ENCODE measurements at regions not wholly inside any gene's neighbourhood (a gene's known extent, or its start where the extent isn't known, plus 50 kb on each side); places are given as distances from the start of the nearest gene placed in this dataset.

DNA sequence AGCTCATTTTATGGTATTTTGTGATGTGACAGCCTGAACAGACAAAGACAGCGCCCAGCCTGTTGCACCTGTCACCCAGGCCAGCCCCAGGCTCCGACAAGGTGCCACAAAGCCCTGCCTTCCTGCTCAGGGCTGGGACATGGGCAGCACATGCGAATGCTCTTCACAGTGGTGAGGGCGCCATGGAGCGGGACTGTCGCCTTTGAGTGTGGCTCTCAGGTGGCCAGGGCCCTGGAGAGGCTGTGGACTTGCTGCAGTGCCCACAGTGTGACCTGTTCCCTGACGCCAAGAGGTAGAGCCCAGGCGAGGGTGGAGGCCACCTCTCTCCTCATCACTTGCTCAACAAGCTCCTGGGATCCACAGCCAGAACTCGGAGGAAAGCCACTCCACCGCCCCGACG, 346.3 kb downstream of the SHANK2 start:
- Mint-ChIP-seq H3K27ac (no peak overlapping the region), H3K4me1 (peaks cover 3% of the 10 kb centered on the region), H3K4me3 (no peak overlapping the region), H3K9me3 (peaks cover 4% of the 10 kb centered on the region), H3K36me3 (no peaks in the 10 kb centered on the region), H3K27me3 (peaks cover 19% of the 10 kb centered on the region)
- DNase-seq (ENCODE audit: low spot score in 2 of 2) = no peak
- ATAC-seq (ENCODE audit: low read depth) = no peak

DNA sequence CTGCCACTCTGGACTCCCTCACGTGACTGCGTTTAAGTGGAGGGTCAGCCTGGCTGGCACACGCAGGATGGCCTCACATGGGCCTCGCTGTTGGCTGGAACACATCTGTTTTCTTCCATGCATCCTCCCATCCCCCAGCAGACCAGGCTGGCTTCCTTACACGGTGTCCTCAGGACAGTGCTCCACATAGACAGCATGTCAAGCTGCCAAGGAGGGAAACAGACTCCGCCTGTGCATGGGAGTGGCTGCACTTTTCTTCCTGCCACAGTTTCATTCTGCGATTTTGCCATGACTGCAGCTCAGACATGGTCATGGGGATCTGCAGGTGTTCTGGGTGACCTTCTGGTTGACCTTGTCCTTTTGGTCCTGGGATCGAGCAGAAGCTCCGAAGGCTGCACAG, 344.2 kb downstream of the SHANK2 start:
- Mint-ChIP-seq H3K27me3 (peaks cover 18% of the 10 kb centered on the region), H3K4me3 (no peak overlapping the region), H3K36me3 (no peaks in the 10 kb centered on the region), H3K4me1 (peaks cover 5% of the 10 kb centered on the region), H3K27ac (no peak overlapping the region), H3K9me3 (peaks cover 4% of the 10 kb centered on the region)
- ATAC-seq (ENCODE audit: low read depth) (no peak), DNase-seq (ENCODE audit: low spot score in 2 of 2) (no peak)

DNA sequence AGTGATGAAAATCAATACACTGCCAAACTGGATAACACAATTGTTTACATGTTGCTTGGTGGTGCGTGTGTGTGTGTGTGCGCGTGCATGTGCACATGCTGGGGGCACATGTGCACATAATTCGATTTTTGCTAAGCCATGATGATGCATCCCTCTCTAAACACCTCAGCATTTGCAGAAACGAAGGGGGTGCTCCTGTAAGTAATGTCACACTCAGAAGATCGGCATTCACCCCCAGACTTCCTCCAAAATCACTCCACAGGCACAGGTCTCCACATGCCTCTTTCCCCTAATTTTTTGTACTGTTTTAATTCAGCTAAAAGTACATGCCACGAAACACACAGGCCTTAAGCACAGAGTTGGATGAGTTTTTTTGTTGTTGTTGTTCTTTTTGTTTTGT, 341.5 kb downstream of the SHANK2 start:
- DNase-seq (ENCODE audit: low spot score in 2 of 2) = no peak

DNA sequence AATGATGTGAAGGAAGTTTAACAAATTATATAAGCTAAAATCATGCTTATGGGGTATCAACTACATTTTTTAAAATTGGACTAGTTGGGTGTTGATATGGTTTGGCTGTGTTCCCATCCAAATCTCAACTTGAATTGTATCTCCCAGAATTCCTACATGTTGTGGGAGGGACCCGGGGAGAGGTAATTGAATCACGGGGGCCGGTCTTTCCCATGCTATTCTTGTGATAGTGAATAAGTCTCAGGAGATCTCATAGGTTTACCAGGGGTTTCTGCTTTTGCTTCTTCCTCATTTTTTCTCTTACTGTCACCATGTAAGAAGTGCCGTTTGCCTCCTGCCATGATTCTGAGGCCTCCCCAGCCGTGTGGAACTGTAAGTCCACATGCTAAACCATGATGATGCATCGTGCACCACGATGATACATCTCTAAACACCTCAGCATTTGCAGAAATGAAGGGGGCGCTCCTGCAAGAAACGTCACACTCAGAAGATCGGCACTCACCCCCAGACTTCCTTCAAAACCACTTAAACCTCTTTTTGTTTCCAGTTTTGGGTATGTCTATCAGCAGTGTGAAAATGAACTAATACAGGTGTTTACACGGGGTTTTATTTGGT, 340.0 kb downstream of the SHANK2 start:
- ATAC-seq (ENCODE audit: low read depth) (no peak), DNase-seq (ENCODE audit: low spot score in 2 of 2) (no peak)
- Mint-ChIP-seq H3K36me3 (no peaks in the 10 kb centered on the region), H3K4me3 (no peak overlapping the region), H3K9me3 (no peaks in the 10 kb centered on the region), H3K4me1 (peaks cover 5% of the 10 kb centered on the region), H3K27ac (no peak overlapping the region), H3K27me3 (peaks cover 16% of the 10 kb centered on the region)

More for the DNA sequence above, 341.5 kb downstream of the SHANK2 start:
- Mint-ChIP-seq H3K36me3 (no peaks in the 10 kb centered on the region), H3K27ac (no peak overlapping the region), H3K9me3 (no peaks in the 10 kb centered on the region), H3K4me1 (peaks cover 5% of the 10 kb centered on the region), H3K27me3 (peaks cover 16% of the 10 kb centered on the region), H3K4me3 (no peak overlapping the region)
- ATAC-seq (ENCODE audit: low read depth) = no peak

DNA sequence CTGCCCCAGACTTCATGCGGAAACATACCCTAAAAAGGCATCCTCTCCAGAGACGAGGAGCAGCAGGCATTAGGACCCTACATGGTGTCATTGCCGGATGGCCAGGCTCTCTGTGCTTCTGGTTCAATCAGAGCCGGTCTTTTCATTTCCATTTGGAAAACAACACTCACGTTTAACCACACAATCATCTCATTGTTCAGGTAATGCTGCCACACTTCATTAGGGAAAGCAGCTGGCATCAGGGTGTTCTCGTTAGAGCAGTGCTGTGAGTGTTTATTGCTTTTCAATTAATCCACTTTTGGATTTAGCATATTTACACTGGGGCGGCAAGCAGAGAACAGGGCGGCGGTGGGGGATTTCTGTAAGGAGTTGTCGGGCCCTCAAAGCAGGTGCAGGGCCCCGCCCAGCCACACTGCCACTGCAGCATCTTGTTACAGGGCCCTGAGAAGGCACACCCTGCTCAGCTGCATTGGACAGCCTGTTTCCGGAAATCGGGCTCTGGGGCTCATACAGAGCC, 338.6 kb downstream of the SHANK2 start:
- Mint-ChIP-seq H3K9me3 (no peaks in the 10 kb centered on the region), H3K27ac (no peak overlapping the region), H3K36me3 (no peaks in the 10 kb centered on the region), H3K4me3 (no peak overlapping the region), H3K4me1 (peaks cover 5% of the 10 kb centered on the region), H3K27me3 (peaks cover 11% of the 10 kb centered on the region)
- DNase-seq (ENCODE audit: low spot score in 2 of 2) (no peak), ATAC-seq (ENCODE audit: low read depth) (no peak)

DNA sequence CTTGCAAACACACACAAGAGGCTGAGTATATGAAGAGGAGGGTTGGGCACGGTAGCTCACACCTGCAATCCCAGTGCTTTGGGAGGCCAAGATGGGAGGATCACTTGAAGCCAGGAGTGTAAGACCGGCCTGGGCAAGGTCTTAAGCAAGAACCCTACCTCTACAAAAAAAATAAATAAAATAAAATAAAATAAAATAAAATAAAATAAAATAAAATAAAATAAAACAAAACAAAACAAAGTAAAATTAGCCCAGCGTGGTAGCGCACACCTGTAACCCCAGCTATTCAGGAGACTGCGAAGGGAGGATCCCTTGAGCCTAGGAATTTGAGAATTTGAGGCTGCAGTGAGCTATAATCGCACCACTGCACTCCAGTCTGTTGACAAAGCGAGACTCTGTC, 337.9 kb downstream of the SHANK2 start:
- Mint-ChIP-seq H3K27me3 (peaks cover 6% of the 10 kb centered on the region), H3K27ac (no peak overlapping the region), H3K4me3 (no peak overlapping the region), H3K9me3 (no peaks in the 10 kb centered on the region), H3K4me1 (peaks cover 5% of the 10 kb centered on the region), H3K36me3 (no peaks in the 10 kb centered on the region)
- DNase-seq (ENCODE audit: low spot score in 2 of 2) (no peak), ATAC-seq (ENCODE audit: low read depth) (no peak)

DNA sequence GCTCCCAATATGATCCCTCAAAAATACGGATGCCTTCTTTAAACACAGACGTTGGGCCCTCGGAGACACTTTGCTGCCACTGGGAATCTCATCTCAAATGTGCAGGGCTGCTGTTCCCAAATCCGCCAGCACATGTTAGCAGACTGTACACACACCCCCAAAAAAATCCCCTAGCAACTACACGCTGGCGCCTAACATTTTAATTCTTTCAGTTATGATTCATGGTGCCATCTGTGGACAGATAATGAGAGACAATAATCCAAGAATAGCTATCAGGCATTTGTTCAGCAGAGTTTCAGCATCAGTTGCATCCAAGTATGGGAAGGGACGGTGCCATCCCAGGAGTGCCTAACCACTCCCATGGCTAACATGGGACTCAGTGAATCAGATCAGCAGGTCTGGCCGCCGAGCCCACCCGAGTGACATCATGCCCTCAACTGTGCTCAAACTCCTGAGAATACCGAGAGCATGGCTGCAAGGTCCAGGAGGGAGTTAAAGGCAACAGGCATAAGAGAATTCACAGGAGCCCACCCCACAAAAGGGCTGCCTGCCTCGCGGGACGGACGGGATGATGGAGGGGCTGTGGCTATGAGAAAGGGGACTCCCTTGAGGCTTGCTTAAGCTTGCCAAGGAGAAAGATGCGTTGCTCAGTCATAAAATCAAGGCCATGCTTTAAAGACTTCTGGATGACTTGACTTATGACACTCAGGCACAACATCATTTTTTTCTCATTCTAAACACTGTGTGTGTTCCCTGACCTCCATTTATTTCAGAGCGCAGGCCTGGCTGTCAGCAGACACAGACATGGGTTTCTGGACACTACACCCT, 337.0 kb downstream of the SHANK2 start:
- H3K9me3 Mint-ChIP-seq = peaks cover 4% of the 10 kb centered on the region
- no peak for ATAC-seq (ENCODE audit: low read depth)
- H3K4me3 Mint-ChIP-seq = no peak overlapping the region
- no peak overlapping the region for H3K27ac Mint-ChIP-seq
- peaks cover 2% of the 10 kb centered on the region for H3K27me3 Mint-ChIP-seq
- no peak for DNase-seq (ENCODE audit: low spot score in 2 of 2)
- H3K4me1 Mint-ChIP-seq = peaks cover 5% of the 10 kb centered on the region
- no peaks in the 10 kb centered on the region for H3K36me3 Mint-ChIP-seq

DNA sequence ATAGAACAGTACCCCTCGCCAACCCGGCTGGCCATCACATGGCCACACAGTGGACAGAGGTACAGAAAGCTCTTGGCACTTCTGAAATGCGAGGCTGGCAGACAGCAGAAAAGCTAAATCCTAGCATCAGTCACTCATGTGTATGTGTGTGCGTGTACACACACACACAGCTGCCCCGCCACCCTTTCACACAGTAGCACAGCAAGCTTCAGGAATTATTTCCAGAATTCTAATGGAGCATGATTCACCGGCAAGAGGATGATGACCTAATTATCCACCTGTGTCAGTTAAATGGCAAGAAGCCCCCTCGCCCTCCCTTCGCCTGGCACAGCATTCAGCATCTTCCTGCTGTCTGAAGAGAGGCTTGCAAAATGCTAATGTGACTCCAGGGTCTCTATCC, 336.0 kb downstream of the SHANK2 start:
- peaks cover 2% of the 10 kb centered on the region for H3K36me3 Mint-ChIP-seq
- no peak overlapping the region for H3K27ac Mint-ChIP-seq
- DNase-seq (ENCODE audit: low spot score in 2 of 2) = no peak
- H3K27me3 Mint-ChIP-seq = peaks cover 2% of the 10 kb centered on the region
- no peak overlapping the region for H3K4me3 Mint-ChIP-seq
- H3K9me3 Mint-ChIP-seq = peaks cover 7% of the 10 kb centered on the region
- ATAC-seq (ENCODE audit: low read depth) = no peak
- peaks cover 5% of the 10 kb centered on the region for H3K4me1 Mint-ChIP-seq

DNA sequence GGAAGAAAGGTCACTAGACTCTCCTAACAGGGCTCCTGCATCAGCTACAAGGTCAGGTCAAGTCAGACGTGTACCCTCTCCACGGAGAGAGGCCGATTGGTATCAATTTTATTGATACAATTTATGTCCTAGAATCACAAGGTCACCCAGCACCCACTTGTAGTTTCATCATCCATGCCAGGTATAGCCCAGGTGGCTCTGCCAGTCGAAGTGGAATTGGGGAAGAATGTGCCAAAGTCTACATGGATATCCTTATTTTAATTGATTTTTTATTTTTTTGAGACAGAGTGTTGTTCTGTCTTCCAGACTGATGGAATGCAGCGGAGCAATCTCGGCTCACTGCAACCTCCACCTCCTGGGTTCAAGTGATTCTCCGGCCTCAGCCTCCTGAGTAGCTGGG, 334.1 kb downstream of the SHANK2 start:
- no peak for ATAC-seq (ENCODE audit: low read depth)
- no peaks in the 10 kb centered on the region for H3K4me1 Mint-ChIP-seq
- no peaks in the 10 kb centered on the region for H3K27me3 Mint-ChIP-seq

DNA sequence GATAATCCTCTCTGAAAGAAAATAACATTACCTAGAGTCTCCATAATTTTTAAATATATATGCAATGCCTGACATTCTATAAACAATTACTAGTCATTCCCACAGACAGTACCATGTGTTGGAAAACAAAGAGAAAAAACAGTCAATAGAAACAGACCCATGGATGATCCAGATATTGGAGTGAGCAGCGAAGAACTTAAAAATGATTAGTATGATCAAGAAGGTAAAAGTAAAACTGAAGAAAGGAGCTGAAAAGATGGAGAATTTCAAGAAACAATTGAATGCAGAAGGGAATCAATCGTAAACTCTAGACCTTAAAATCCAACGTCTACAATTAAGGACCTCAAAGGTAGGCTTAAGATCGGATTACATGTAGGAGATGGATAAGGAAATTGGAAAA, 330.6 kb downstream of the SHANK2 start:
- Mint-ChIP-seq H3K36me3 (peaks cover 2% of the 10 kb centered on the region), H3K9me3 (peaks cover 18% of the 10 kb centered on the region), H3K27ac (no peak overlapping the region), H3K4me1 (no peaks in the 10 kb centered on the region), H3K4me3 (no peak overlapping the region), H3K27me3 (no peaks in the 10 kb centered on the region)
- no peak for ATAC-seq (ENCODE audit: low read depth)
- DNase-seq (ENCODE audit: low spot score in 2 of 2) = no peak

More for the DNA sequence above, 334.1 kb downstream of the SHANK2 start:
- no peak overlapping the region for H3K27ac Mint-ChIP-seq
- no peak overlapping the region for H3K4me3 Mint-ChIP-seq
- peaks cover 2% of the 10 kb centered on the region for H3K36me3 Mint-ChIP-seq
- DNase-seq (ENCODE audit: low spot score in 2 of 2) = no peak
- H3K9me3 Mint-ChIP-seq = peaks cover 18% of the 10 kb centered on the region

DNA sequence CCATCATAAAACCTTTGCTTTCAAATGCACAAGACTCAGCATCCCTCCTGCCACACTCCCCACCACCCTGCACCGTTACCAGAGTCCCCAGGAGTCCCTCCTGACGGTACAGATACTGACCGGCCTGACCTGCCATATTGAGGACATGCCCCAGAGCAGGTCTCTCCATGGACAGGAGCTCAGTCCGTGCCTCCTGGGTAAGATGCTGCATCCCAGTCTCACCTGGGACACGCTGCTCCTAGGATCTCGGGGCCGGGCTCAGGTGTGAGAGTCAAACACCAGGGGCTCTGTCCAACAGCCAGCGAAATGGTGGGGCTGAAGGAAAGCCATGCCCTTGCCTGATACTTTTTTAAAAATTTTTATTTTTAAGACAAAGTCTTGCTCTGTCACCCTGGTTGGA, 328.3 kb downstream of the SHANK2 start:
- Mint-ChIP-seq H3K27me3 (peaks cover 5% of the 10 kb centered on the region), H3K4me3 (no peak overlapping the region), H3K4me1 (no peaks in the 10 kb centered on the region), H3K27ac (no peak overlapping the region), H3K36me3 (peaks cover 2% of the 10 kb centered on the region), H3K9me3 (peaks cover 20% of the 10 kb centered on the region)
- ATAC-seq (ENCODE audit: low read depth) (no peak), DNase-seq (ENCODE audit: low spot score in 2 of 2) (no peak)

DNA sequence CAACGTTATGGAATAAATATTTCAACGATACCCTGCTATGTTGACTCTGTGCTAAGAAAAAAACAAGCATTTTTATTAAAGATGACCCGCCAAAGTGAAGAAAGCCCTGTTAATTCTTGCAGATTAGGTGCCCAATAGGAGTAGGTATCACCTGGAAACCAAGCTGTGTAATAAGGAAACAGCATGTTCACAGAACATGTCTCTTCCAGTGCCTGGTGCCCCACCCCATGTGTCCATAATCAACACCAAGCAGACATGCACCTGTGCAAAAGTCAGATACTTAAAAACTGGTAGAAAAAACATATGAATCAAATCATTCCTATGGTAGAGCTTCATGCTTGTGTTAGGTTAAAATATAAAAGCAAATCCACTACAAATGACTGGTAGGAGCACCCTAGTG, 327.1 kb downstream of the SHANK2 start:
- Mint-ChIP-seq H3K27me3 (peaks cover 8% of the 10 kb centered on the region), H3K4me3 (no peak overlapping the region), H3K27ac (no peak overlapping the region), H3K4me1 (no peaks in the 10 kb centered on the region), H3K9me3 (peaks cover 19% of the 10 kb centered on the region), H3K36me3 (peaks cover 2% of the 10 kb centered on the region)
- DNase-seq (ENCODE audit: low spot score in 2 of 2) = no peak
- no peak for ATAC-seq (ENCODE audit: low read depth)

DNA sequence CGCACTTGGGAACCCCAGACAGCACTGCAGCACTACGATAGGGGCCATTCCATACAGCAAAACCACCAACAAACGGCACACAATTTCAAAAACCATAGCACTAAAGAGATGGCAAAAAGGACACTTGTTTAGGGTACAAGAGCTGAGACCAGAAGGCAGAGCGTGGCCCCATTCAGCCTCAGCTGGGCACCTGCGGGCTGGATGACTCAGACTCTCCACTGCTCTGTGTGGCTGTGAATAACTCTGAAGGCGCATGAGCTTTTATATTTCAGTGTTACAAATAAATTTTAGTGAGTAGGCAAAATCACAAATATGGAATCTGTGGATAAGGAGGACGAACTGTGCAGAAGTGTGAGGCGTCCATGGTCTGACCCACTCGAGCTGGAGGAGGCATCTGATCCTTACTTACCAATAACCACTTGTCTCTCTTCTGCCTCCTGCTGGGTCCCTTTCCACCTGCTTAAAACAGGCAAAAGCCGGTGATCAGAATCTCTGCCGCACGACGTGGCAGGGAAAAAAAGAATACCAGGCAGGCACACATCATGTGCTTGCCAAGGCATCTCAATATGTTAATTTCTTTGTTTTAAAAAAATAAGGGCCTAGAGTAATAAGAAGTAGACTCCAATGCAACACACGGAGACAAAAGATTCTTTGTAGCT, 325.7 kb downstream of the SHANK2 start:
- DNase-seq (ENCODE audit: low spot score in 2 of 2) = no peak
- H3K9me3 Mint-ChIP-seq = peaks cover 14% of the 10 kb centered on the region
- H3K36me3 Mint-ChIP-seq = no peaks in the 10 kb centered on the region
- peaks cover 8% of the 10 kb centered on the region for H3K27me3 Mint-ChIP-seq
- no peaks in the 10 kb centered on the region for H3K4me1 Mint-ChIP-seq
- H3K27ac Mint-ChIP-seq = no peak overlapping the region
- ATAC-seq (ENCODE audit: low read depth) = no peak
- H3K4me3 Mint-ChIP-seq = no peak overlapping the region

DNA sequence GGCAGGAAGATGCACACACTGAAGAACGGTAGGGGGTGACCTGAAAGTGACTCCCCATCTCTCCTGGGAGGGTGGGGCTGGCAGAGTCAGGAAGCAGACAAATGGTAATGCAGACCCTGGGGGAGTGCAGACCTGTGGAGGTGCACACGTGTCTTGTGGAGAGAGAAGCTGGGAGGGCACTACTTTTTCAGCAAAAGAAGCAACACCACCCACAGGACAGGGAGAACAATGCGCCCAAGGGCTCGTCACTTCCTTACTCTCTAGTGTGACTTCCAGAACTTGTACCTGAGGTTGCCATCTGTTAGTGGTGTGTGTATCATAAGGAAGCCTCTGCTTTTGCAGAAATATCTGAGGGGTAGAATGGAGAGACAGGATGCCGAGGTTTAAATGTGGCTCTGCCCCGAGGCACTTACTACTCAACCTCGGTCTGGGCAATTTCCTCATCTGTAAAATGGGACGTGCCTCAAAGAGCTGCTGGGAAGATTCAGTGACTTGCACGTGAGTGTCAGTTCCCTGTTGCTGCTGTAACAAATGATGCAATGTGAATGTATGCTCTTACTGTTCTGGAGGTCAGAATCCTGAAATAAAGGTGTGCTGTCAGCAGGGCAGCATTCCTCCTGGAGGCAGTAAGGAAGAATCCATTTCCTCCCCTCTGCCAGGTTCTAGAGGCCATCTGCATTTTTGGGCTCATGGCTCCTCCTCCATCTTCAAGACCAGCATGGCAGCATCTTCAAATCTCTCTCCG, 323.4 kb downstream of the SHANK2 start:
- Mint-ChIP-seq H3K36me3 (no peaks in the 10 kb centered on the region), H3K27ac (no peak overlapping the region), H3K4me1 (no peaks in the 10 kb centered on the region), H3K4me3 (no peak overlapping the region), H3K9me3 (peaks cover 7% of the 10 kb centered on the region), H3K27me3 (peaks cover 8% of the 10 kb centered on the region)
- ATAC-seq (ENCODE audit: low read depth) = no peak
- no peak for DNase-seq (ENCODE audit: low spot score in 2 of 2)
